ENCODE measurements at regions not wholly inside any gene's neighbourhood (a gene's known extent, or its start where the extent isn't known, plus 50 kb on each side); places are given as distances from the start of the nearest gene placed in this dataset.

GRCh38 chr10:57884407-57884806, 383.3 kb downstream of the IPMK start:
- no peak for DNase-seq (ENCODE audit: low read depth)
- TF ChIP-seq CTCF (IDR thresholded peaks at IDR 0.05; ENCODE audit: insufficient read depth, low read length): no peak
- H3K4me3 ChIP-seq (ENCODE audit: low read depth, low read length): no peak overlapping the region

GRCh38 chr10:57880446-57881227, 387.1 kb downstream of the IPMK start:
- no peak for DNase-seq (ENCODE audit: low read depth)
- TF ChIP-seq CTCF (IDR thresholded peaks at IDR 0.05; ENCODE audit: insufficient read depth, low read length): no peak

DNA sequence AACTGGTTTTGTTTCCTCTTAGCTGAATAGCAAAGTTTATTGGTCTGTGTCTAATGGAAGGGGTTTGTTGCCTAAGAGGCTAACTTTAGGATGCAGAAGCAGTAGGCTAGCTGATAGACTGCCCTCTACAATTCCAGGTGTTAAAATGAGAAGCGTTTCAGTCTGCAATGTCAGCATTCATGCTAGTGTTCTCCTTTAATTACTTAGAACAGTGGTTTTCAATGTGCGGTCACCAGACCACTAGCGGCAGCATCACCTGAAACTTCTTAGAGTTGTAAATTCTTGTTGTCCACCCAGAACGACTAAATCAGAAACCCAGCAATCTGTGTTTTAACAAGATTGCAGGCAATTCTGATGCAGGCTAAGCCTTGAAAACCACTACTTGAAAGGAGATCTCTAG, 392.9 kb downstream of the IPMK start:
- no peak for DNase-seq (ENCODE audit: low read depth)
- H3K4me3 ChIP-seq (ENCODE audit: low read depth, low read length): no peak overlapping the region
- TF ChIP-seq CTCF (IDR thresholded peaks at IDR 0.05; ENCODE audit: insufficient read depth, low read length): no peak

More at GRCh38 chr10:57880446-57881227, 387.1 kb downstream of the IPMK start:
- no peak overlapping the region for H3K4me3 ChIP-seq (ENCODE audit: low read depth, low read length)

DNA sequence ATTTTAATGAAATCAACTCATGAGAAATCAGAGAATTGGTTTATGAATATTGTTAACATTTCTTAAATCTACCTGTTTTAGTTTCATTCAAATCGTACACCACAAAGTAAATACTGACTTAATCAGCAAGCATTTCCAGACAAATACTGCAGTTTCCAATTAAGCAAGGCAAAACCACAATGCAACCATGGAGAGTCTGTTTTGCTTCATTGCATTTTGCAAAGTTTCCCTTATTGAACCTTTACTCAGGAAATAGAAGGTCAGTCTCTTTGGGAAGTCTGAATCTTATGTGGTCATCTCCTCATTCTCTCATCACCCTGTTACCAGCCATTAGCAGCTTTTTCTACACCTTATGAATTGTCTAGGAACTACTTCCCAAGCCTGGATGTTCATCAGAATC, 400.5 kb downstream of the IPMK start:
- no peak overlapping the region for H3K4me3 ChIP-seq (ENCODE audit: low read depth, low read length)
- TF ChIP-seq CTCF (IDR thresholded peaks at IDR 0.05; ENCODE audit: insufficient read depth, low read length): no peak
- DNase-seq (ENCODE audit: low read depth): no peak

DNA sequence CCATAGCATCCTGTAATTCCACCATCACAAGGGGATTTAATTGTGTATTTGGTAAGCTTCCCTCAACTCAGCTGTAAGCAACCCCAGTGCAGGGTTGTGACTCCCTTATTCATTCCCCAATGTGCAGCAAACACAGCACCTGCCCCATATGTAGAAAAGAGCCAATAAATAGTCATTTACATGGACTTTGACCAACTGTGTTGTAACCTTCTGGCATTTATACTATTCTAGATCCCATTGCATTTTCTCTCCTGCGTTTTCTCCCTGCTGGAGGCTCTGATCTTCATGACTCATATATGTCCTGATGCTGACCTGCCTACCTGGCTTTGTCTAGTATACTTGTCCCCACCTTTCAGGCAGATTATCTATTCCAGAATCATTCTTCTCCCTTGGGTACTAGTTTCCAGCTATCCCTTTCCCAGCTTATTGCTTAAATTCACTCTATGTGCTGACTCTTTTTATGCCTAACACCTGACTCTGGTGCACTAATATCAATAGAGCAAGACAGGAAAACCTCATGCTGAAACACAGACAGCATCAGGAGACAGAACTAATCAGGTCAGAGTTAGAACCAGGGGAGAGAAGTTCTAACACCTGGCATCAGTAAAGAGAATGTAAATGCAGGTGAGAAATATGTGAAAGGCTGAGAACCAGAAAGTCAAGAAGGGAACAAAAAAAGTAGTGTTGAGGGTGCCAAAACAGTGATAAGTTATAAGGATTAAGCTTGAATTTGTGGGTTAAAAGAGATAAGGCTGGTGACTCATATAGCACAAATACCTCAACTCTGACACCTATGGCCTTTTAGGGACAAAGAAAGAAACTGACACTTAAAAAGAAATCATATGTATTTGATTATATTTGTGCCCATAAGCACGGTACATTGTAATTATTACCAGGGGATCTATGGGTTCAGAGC, 402.7 kb downstream of the IPMK start:
- no peak for TF ChIP-seq CTCF (IDR thresholded peaks at IDR 0.05; ENCODE audit: insufficient read depth, low read length)
- no peak overlapping the region for H3K4me3 ChIP-seq (ENCODE audit: low read depth, low read length)
- no peak for DNase-seq (ENCODE audit: low read depth)

DNA sequence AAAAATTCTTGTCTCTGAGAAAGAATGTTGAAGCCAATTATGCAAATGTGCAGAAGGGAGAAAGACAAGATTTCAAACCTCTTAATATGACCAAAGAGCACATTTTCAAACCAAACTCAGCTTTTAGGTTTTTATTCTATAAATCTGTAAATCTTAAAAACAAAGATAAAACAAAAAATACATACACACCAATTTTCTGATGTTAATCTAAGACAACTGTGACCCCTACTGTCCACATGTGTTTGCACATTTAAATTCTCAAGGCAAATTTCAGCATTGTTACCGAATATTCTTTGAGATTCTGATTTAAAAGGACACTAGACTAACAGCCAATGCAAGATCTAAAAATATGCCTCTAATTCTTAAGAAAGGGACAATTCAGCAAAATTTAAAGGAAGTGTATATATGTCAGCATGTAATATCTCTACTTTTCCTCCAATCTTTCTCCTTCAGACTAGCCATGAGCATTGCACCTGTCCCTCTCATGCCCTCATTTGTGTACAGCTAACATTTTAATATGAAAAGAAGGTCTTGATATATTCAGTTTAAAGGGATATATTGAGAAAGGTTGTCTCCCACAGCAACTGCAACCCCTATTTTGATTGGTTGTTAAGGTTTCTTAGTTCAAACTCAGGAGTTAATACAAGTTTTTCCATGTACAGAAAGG, 417.9 kb downstream of the IPMK start:
- TF ChIP-seq CTCF (IDR thresholded peaks at IDR 0.05; ENCODE audit: insufficient read depth, low read length): peak; percentile 26
- no peak overlapping the region for H3K4me3 ChIP-seq (ENCODE audit: low read depth, low read length)
- DNase-seq (ENCODE audit: low read depth): peak; percentile 29

Data from fibroblast of the aortic adventitia (primary cell).